NCI-H1417 (cell line): ENCODE measurements at regions not wholly inside any gene's neighbourhood (a gene's known extent, or its start where the extent isn't known, plus 50 kb on each side); places are given as distances from the start of the nearest gene placed in this dataset.
"Not testable (repeated sequence)": the region's sequence is repeated elsewhere in the genome, so short reads cannot be mapped to it uniquely, and the experiment has no call there.

ENCODE experiments used
- DNase-seq, 3 experiments: peaks; one replicate each; lab custom pipeline; 2025; lab: John Stamatoyannopoulos, UW

- no peak for DNase-seq
Measured at GRCh38 chr13:83825676-83826075, 56.6 kb downstream of the SLITRK1 start.

GRCh38 chr13:83824560-83824959, 57.7 kb downstream of the SLITRK1 start:
- no peak for DNase-seq

- no peak for DNase-seq
Measured at GRCh38 chr13:83824120-83824519, 58.2 kb downstream of the SLITRK1 start.

- DNase-seq = no peak
Measured at GRCh38 chr13:83819611-83820010, 62.7 kb downstream of the SLITRK1 start.

- no peak for DNase-seq
Measured at GRCh38 chr13:83819156-83819555, 63.1 kb downstream of the SLITRK1 start.

GRCh38 chr13:83816081-83816480, 66.2 kb downstream of the SLITRK1 start:
- no peak for DNase-seq

GRCh38 chr13:83815598-83815997, 66.7 kb downstream of the SLITRK1 start:
- DNase-seq = no peak

- no peak for DNase-seq
Measured at GRCh38 chr13:83810136-83810535, 72.1 kb downstream of the SLITRK1 start.

- DNase-seq = no peak
Measured at GRCh38 chr13:83804356-83804962, 77.8 kb downstream of the SLITRK1 start.

GRCh38 chr13:83798731-83799130, 83.5 kb downstream of the SLITRK1 start:
- DNase-seq = no peak

- peak in 1 of 3 experiments; percentile 16 for DNase-seq
Measured at GRCh38 chr13:83796364-83796763, 85.9 kb downstream of the SLITRK1 start.

- DNase-seq = no peak
Measured at GRCh38 chr13:83794583-83794982, 87.7 kb downstream of the SLITRK1 start.

GRCh38 chr13:83780227-83780626, 102.0 kb downstream of the SLITRK1 start:
- no peak for DNase-seq

- DNase-seq = no peak
Measured at GRCh38 chr13:83773961-83774360, 108.3 kb downstream of the SLITRK1 start.

GRCh38 chr13:83765796-83766195, 116.5 kb downstream of the SLITRK1 start:
- no peak for DNase-seq

GRCh38 chr13:83761631-83762030, 120.6 kb downstream of the SLITRK1 start:
- DNase-seq = no peak

GRCh38 chr13:83755210-83755609, 127.1 kb downstream of the SLITRK1 start:
- not testable (repeated sequence) for DNase-seq

GRCh38 chr13:83753912-83754624, 128.2 kb downstream of the SLITRK1 start:
- DNase-seq = no peak

- DNase-seq = no peak
Measured at GRCh38 chr13:83752141-83752540, 130.1 kb downstream of the SLITRK1 start.

- DNase-seq = no peak
Measured at GRCh38 chr13:83740622-83741021, 141.7 kb downstream of the SLITRK1 start.

- DNase-seq = no peak
Measured at GRCh38 chr13:83738407-83738806, 143.9 kb downstream of the SLITRK1 start.

GRCh38 chr13:83733293-83733692, 149.0 kb downstream of the SLITRK1 start:
- DNase-seq = no peak

- DNase-seq = no peak
Measured at GRCh38 chr13:83732755-83733154, 149.5 kb downstream of the SLITRK1 start.

- DNase-seq = peak in 1 of 3 experiments; percentile 30
Measured at GRCh38 chr13:83731113-83731512, 151.2 kb downstream of the SLITRK1 start.
